GM19023 (cell line): ENCODE measurements at regions not wholly inside any gene's neighbourhood (a gene's known extent, or its start where the extent isn't known, plus 50 kb on each side); places are given as distances from the start of the nearest gene placed in this dataset.

Experiments used
- ATAC-seq: cut with Tn5 transposase; IDR thresholded peaks from one replicate; pipeline ENCODE4 v1.9.1; 2021; ENCODE audit warnings: mild to moderate bottlenecking, moderate library complexity; ENCODE audit not compliant: unreplicated experiment

DNA sequence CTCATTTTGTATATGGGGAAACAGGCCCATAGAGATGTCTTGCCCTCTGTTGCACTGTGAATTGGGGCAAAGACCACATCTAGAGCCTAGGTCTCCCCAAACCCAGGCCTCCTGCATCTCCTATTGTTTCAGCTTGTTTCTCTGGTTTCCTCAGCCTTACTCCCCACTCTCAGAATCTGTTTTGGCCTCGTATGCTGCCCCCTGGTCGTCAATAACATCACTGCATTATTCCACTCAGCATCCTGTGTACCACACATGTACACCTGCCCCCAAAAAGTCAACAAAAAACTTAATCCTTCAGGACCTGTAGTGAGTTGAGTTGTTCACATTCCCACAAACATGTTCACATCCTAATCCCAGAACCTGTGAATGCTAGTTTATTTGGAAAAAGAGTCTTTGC, 184.8 kb downstream of the BRINP2 start:
- ATAC-seq = no peak

GRCh38 chr1:177354247-177354646, 183.5 kb downstream of the BRINP2 start:
- no peak for ATAC-seq

GRCh38 chr1:177351361-177352108, 180.8 kb downstream of the BRINP2 start:
- no peak for ATAC-seq

- ATAC-seq = no peak
Observed at GRCh38 chr1:177346790-177347359, 176.1 kb downstream of the BRINP2 start.

DNA sequence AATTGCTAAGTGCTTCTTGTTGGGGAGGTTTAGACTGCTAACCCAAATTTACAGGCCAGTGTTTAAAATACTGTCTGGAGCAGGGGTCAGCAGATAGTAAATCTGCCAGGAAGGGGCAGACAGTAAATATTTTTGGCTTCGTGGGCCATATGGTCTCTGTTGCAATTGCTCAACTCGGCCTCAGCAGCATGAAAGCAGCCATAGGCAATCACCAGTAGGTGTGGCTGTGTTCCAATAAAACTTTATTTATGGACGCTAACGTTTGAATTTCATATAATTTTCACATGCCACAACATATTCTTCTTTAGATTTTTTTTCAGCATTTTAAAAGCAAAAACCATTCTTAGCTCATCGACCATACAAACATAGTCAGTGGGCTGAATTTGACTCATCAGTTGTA, 172.7 kb downstream of the BRINP2 start:
- no peak for ATAC-seq

GRCh38 chr1:177341773-177342172, 171.0 kb downstream of the BRINP2 start:
- ATAC-seq = no peak

DNA sequence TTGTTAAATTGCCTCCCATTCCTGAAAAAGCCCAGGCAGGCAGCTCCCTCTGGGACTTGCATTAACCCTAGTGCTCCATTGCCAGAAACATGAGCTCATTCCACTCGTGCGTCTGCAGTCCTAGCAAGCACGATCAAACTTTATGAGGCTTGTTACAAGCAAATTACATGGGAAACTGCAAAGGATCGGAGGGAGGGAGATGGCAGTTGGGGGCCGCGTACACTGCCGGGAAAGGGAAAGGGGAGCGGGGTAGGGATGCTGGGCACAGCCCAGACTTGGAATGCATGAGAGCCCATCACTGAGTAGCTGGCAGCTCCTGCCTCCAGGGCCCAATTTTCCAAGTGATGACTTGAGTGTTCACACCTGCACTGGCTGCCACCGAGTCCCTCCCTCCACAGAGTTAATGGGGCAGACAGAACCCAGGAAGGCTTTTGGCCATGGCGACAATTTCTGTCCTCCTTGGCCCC, 169.9 kb downstream of the BRINP2 start:
- no peak for ATAC-seq

- ATAC-seq = no peak
Observed at GRCh38 chr1:177338376-177338775, 167.6 kb downstream of the BRINP2 start.

GRCh38 chr1:177334903-177335302, 164.1 kb downstream of the BRINP2 start:
- ATAC-seq = no peak

- no peak for ATAC-seq
Observed at GRCh38 chr1:177333936-177334595, 163.3 kb downstream of the BRINP2 start.
